Stimulated activated CD8-positive, alpha-beta memory T cell treated with anti-CD3 and anti-CD28 coated beads, Interleukin-2, amount 100 ng/mL, for 48 hours (primary cell): ENCODE measurements at regions not wholly inside any gene's neighbourhood (a gene's known extent, or its start where the extent isn't known, plus 50 kb on each side); places are given as distances from the start of the nearest gene placed in this dataset.

ENCODE experiments used
- DNase-seq, 2 donors: peaks; one replicate each; pipeline ENCODE4 v3.0.0-alpha.2; 2020; ENCODE audit warnings: low read depth in 2 of 2

- DNase-seq: no peak
Observed at GRCh38 chr10:83577421-83577820, 561.9 kb upstream of the GHITM start.

- no peak for DNase-seq
Observed at GRCh38 chr10:83580373-83581012, 558.8 kb upstream of the GHITM start.

GRCh38 chr10:83582407-83583095 is 556.8 kb upstream of the GHITM start:
- DNase-seq: no peak

GRCh38 chr10:83585686-83586085 is 553.6 kb upstream of the GHITM start:
- no peak for DNase-seq

GRCh38 chr10:83592337-83592935 is 546.9 kb upstream of the GHITM start:
- DNase-seq: no peak

- DNase-seq: no peak
Observed at GRCh38 chr10:83603708-83604107, 535.6 kb upstream of the GHITM start.

GRCh38 chr10:83605783-83606630 is 533.3 kb upstream of the GHITM start:
- DNase-seq: no peak

- no peak for DNase-seq
Observed at GRCh38 chr10:83607959-83608745, 531.2 kb upstream of the GHITM start.

GRCh38 chr10:83612050-83612449 is 527.3 kb upstream of the GHITM start:
- no peak for DNase-seq

GRCh38 chr10:83612746-83613145 is 526.6 kb upstream of the GHITM start:
- DNase-seq: no peak

GRCh38 chr10:83617172-83617571 is 522.1 kb upstream of the GHITM start:
- no peak for DNase-seq

GRCh38 chr10:83617692-83618545 is 521.4 kb upstream of the GHITM start:
- DNase-seq: no peak

GRCh38 chr10:83625831-83626360 is 513.4 kb upstream of the GHITM start:
- DNase-seq: no peak

GRCh38 chr10:83632701-83633100 is 506.6 kb upstream of the GHITM start:
- DNase-seq: no peak

GRCh38 chr10:83633547-83633946 is 505.8 kb upstream of the GHITM start:
- no peak for DNase-seq

- no peak for DNase-seq
Observed at GRCh38 chr10:83636826-83637225, 502.5 kb upstream of the GHITM start.

- no peak for DNase-seq
Observed at GRCh38 chr10:83647526-83647925, 491.8 kb upstream of the GHITM start.

- DNase-seq: no peak
Observed at GRCh38 chr10:83648201-83648600, 491.1 kb upstream of the GHITM start.

GRCh38 chr10:83649471-83649870 is 489.8 kb upstream of the GHITM start:
- no peak for DNase-seq

- DNase-seq: no peak
Observed at GRCh38 chr10:83654689-83655088, 484.6 kb upstream of the GHITM start.
